HG03097 (cell line): ENCODE measurements at regions not wholly inside any gene's neighbourhood (a gene's known extent, or its start where the extent isn't known, plus 50 kb on each side); places are given as distances from the start of the nearest gene placed in this dataset.
"Not testable (repeated sequence)": the region's sequence is repeated elsewhere in the genome, so short reads cannot be mapped to it uniquely, and the experiment has no call there.

Source experiments
- ATAC-seq: cut with Tn5 transposase; IDR thresholded peaks from one replicate; pipeline ENCODE4 v1.9.1; 2021; ENCODE audit not compliant: unreplicated experiment, low FRiP score

DNA sequence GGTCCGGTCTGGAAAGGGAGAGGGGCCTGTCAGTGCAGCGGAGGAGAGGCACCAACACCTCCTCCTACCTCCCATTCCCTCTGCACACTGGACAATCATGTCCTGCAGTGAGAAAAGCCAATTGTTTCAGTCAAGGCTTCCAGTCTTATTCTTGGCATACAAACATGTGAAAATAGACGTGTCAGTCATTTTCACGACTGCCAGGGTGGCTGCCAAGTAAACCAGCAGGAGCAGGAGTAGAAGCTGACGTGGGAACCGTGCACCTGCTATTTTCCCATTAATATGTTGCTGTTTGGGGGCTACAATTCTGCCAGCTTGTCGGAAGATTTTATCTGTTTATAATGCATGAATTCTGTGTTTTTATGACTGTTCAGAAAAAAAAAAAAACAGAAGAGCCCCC is 202.3 kb downstream of the SPP2 start:
- ATAC-seq = no peak

DNA sequence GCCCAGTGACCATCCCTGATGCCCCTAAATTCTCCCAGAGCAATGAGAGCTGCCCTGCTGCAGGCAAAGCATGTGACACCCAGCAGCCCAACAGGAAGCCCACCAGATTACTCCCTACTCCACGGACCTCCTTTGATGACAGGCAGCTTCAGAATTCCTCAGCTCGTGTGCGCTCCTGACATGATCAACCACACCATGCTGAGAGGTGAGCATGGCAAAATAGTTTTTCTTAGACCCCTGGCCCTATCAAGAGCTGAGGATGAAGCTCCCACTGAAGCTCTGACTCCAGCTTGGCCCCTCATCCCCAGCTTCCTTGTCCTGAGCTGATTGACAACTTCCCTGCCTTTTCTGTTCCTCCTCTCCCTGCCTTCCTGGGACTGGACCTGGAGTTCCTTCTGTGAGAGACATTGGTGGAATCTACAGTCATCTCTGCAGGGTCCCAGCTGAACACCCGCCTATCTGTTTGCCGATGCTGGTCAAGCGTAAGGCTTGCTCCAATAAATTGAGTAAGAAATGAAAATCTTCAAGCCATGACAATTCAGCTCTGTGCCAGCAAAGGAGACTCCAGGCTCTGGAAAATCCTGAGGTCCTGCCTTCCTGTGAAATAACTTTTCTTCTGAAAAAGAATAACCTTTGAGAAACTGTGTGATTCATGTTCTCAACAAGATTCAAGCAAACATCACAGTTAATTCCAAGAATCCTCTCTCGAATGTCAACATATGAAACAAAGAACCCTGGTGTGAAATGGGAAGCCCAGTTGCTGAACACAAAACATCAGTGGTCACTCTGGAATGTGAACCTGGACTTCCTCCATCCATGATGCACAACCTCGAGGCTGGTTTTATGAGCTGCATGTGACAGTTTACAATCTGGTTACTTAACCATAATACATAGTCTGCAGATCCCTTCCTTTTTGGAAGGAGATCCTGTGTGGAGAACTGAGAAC is 201.1 kb downstream of the SPP2 start:
- no peak for ATAC-seq

DNA sequence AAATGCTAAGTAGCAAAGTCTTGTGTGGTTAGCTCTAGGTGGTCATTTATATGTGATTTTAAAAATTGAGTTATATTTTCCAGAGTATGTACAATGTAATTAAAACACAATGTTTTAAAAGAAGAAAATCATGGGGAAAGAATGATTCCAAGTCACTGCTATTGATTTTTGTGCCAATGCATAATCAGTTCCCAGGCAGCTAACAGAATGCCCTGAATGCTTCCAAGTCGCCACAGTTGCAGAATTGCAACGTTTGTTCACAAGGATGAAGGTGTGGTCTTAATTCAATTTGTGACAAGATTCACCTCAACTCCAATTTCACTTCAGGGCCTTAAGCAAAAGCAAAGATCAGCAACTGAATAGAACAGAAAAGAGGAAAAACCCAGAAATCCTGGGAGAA is 200.4 kb downstream of the SPP2 start:
- ATAC-seq = no peak

DNA sequence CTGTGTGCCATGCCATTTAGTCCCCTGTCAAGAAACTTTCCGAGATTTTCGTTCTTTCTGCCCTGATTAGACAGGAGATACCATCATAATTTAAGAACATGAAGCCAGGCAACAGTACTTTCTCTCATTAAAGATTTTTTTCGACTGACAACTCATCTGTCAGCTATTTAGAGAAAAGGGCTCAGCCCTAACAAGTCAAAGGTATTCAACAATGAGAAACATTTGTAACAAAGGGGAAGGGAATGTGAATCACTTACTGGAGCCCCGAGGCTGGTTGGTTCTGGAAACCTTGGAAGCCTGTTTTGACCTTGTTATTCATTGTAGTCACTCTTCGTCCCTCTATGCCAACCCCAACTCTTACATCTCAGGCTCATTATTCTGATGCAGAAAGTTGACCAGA is 199.4 kb downstream of the SPP2 start:
- ATAC-seq = no peak

DNA sequence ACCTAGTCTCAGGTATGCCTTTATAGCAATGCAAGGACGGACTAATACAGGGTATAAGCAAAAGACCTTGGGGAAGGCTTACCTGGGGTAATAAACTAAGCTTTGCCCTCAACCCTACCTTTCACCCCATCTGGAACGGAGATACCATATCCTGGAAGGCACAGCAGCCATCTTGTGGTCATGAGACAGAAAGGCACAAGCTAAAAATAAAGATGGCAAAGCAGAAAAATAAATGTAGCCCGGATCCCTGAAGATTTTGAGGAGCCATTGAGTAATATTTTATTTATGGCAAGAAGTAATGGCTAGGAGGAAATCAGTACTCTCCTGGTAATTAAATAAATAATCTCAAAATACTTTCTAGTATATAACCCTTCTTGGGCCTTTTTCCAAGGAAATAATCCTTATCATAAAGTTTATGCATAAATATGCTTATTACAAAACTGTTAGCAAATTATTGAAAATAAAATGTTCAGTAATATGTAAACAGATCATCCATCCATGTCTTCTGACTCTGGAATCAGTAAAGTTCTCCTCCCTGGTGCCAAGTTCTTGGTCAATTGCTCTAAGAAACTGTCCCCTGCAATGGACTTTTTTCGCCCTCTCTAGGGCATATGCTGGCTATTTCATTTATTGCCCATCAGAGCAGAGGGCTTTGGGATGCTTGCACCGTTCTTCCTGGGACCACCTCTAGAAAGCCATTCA is 198.7 kb downstream of the SPP2 start:
- no peak for ATAC-seq

DNA sequence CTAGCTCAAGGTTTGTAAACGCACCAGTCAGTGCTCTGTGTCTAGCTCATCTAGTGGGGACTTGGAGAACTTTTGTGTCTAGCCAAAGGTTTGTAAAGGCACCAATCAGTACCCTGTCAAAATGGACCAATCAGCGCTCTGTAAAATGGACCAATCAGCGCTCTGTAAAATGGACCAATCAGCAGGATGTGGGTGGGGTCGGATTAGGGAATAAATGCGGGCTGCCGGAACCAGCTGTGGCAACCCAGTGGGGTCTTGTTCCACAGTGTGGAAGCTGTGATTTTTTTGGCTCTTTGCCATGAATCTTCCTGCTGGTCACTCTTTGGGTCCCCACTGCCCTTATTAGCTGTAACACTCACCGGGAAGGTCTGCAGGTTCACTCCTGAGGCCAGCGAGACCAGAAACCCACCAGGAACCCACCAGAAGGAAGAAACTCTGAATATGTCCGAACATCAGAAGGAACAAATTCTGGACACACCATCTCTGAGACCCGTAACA is 197.8 kb downstream of the SPP2 start:
- not testable (repeated sequence) for ATAC-seq

DNA sequence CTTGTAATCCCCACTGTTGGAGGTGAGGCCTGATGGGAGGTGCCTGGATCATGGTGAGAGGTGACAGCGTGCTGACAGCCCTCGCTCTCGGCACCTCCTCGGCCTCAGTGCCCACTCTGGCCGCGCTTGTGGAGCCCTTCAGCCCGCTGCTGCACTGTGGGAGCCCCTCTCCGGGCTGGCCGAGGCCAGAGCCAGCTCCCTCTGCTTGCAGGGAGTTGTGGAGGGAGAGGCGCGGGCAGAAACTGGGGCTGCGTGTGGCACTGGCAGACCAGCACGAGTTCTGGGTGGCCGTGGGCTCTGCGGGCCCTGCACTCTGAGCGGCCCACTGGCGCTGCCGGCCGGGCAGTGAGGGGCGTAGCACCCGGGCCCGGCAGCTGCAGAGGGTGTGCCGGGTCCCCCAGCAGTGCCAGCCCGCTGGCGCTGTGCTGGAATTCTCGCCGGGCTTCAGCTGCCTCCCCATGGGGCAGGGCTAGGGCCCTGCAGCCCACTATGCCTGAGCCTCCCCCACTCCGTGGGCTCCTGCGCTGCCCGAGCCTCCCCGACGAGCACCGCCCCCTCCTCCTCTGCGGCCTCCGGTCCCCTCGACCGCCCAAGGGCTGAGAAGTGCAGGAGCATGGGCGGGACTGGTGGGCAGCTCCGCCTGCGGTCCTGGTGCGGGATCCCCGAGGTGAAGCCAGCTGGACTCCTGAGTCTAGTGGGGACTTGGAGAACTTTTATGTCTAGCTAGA is 197.1 kb downstream of the SPP2 start:
- no peak for ATAC-seq

DNA sequence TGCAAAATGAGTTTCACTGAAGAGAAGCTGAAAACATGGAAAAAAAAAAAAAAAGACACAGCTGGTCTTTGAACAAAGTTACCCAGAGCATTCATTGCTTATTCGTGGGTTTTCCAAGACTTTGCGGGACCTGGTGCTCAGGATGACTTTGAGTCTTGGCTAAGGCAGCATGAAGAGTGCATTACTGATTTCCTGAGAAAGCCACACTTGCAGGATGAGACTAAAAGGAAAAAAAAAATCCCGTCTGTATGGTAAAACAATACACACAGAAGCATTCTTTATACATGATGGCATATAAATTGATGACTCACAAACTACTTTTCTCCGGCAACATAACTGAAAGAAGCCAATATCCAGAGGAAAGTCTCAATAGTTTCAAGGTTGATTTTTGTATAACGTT is 195.4 kb downstream of the SPP2 start:
- ATAC-seq = no peak

DNA sequence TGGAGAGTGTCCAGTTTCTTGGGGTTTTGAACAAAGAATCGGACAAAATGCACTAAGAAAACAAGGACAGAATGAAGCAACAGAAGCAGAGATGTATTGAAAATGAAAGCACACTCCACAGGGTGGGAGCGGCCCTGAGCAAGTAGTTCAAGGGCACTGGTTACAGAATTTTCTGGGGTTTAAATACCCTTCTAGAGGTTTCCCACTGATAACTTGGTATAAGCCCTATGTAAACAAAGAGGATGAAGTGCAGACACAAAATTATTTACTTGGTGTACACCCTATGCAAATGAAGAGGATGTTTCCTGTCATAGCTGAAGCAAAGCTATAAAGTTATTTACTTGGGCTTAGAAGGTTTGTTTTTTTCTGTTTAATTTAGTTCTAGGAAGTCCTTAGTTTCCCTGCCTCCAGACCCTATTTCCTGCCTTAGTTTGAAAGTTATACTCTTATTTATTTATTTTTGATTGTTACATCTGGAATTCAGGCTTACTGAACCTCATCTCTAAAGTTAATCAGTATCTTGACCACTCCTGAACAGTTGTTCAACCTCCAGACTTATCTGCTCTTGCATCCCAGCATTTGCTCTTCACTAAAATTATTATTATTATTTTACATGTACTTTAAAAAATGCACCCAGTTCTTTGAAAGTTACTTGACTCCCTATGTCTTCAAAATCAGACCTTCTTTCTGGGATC is 193.5 kb downstream of the SPP2 start:
- ATAC-seq = no peak

DNA sequence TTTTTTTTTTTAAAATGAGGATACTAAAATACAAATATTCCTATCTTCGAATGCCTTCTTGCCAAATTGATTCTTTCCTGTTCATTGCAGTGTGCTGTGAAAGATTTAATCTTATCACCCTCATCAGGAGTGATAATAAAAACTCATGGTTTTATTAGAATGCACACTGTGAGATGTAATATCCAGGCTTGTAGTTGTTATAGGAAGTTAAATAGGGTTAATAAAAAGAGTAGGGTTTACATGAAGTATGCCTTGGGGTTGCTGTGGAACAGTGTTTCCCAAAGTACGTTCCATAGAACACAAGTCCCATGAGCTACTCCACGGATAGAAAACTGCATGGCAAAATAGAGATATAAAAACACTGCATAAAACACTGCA is 191.9 kb downstream of the SPP2 start:
- no peak for ATAC-seq

DNA sequence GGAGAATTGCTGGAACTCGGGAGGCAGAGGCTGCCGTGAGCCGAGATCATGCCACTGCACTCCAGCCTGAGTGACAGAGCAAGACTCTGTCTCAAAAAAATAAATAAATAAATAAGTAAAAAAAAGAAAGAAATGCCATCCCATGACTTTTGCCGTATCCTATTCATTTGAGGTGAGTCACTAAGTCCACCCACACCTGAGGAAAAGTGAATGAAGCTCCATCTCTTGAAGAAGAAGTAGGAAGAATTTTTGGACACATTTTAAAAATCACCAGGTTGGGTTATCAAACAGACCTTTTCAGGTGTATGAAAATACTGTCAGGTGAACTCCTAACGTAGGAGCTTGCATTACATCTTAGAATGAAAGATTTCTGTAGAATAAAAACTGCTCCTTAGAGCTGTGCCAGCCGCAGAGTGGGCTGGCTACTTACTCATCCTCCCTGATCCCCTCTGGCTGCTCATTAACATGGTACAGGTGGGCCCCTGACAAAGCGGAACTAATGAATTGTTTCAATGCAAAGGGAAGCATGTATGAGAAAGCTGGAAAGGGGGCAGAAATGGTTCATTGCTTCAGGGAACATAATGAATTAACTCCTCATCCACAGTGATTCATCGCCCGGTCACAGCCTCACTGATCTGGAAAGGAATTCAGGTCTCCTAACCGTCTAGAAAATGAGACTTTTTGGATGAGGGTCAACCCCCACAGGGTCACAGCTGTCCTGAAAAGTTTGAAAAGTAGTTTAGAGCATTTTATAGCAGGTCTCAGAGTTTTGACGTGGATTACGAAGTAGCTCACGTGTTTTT is 191.4 kb downstream of the SPP2 start:
- ATAC-seq = no peak

DNA sequence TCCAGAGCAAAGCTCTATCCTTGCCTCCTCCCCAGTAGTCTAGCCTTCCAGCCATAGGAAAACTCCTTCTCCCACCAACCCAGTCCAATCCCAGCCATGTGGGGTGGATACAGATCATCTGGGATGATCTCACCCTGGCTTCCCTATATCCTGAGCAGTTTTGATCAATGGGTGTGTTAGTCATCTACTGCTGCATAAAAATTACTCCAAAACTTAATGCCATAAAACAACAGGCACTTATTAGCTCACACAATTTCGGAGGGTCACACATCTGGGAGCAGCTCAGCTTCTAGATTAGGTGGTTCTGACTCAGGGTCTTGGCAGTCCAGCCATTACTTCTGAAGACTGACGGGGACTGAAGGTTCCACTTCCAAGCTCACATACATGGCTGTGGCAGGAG is 190.4 kb downstream of the SPP2 start:
- no peak for ATAC-seq

DNA sequence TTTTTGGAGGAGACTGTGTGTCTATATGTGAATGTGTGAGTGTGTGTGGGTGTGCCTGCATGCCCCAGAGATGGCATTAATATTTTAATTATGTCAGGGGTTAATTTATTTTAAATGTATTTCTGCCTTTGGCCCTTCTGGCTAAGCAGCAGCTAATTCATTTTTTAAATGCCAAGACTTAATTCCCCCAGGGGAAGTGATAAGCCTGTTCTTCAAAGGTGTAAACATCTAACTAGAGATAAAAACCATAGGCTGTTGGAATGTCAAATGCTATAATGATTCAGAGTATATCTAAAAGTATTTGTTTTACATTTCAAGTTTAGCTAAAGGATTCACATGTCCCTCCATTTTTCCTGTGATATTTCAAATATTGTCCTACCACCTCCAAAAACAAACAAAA is 184.7 kb downstream of the SPP2 start:
- no peak for ATAC-seq

DNA sequence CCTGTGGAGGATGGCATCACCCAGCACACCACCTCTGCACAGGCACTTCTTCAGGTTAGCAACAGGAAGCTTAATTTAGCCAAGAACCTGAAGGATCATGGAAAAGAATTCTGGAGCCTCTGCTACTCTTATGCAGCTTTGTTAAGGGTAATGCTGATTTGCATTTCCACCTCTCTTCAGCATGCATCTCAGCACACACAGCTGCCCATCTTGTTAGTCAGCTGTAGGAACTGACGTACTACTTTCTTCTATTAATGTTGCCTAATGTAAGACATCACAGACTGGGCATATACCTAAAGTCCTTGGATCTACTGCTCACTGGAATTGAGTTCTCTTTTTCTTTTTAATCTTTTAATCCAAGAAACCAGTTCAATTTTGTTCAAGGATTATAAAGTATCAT is 181.0 kb downstream of the SPP2 start:
- ATAC-seq = no peak

DNA sequence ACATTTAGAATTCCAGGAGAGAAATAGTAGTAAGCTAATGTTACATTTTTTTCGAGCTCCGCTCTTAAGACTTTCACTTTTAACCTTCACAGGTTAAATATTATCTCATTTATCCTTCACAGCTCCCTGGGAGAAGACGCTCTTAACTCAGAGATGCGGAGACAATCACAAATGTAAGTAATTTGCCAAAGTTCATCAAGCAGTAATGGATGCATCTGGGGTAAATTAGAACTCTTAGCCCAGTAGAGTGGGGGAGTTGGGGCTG is 168.5 kb downstream of the SPP2 start:
- ATAC-seq = no peak

DNA sequence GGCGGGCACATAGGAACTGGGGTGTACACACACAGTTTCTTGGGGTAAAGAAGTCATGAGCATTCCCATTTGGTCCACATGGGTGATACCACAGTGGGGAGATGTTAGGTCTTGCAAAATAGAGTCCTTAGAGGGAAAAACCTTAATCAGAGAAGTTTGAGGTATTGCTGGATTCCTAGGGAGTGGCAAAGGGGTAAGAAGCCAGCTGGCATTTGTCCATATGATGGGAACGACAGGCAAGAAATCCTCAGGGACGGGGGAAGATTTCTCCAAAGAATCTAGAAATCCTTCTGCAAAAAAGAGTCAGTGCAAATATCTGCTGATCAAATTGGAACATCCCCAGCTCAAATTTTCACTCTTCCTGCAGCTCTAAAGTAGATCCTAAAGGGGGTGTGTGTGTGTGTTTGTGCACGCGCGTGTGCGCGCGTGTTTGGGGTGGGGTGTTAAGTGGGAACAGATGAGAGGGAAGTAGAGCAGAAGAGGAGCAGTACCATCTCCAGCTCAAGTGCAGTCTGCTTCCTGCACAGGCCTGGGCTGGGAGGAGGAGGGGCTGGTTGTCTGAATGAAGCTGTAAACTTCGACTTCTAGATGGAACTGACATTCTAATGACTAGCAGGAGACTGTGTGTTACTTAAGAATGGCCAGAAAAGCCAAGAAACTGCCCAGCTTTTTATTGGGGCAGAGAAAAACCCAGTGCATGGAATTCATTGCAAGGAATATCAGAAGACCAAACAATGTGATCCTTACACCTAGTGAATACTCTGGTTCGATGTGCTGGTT is 168.0 kb downstream of the SPP2 start:
- no peak for ATAC-seq

DNA sequence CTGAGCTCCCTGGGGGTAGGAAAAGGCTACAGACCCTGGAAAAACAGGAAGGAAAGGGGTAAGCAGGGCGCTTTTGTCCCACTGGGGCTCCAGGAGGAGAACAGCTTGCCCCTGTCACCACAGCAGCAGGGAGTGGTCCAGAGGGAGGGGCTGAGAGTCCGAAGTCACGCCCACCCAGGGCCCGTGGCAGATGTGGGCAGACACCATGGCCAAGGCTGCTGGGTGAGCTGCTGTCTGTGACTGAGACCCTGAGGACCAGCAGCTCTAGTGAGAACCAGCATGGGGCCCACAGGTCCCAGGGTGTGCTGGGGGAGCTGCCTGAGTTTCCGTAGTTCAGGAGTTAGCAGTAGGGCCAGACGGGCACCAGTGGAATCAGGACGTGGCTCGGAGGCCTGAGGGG is 162.0 kb downstream of the SPP2 start:
- no peak for ATAC-seq

DNA sequence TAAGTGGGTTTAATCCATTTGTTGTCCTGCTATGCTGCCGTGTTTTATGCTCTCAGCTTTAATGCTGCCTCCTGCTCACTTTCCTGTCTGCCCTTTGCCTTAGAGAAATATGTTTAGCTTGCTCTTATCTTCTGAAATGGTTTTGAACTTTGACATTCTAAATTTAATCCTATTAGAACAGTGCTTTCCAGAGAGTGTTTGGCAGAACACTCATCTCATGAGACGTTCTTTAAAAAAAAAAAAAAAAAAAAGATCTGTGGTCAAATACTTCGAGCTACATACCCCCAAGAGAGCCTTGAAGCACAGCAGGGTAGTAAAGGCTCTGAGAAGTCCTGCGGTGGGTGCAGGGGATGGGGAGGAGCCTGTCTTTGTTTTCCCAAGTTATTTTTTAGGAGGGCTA is 161.3 kb downstream of the SPP2 start:
- ATAC-seq = no peak

DNA sequence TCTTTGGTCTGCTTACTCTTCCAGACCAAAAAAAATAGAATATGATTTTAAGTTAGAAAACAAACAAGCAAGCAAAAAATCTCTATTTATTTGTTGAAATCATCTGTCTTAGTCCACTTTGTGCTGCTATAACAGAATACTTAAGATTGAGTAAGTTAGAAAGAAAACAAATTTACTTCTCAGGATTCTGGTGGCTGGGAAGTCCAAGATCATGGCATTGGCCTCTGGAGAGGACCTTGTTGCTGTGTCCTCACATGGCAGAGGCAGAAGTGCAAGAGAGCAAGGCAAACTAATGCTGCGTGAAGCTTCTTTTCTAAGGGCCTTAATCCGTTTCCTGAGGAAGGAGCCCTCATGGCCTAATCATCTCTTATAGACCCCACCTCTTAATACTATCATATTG is 156.2 kb downstream of the SPP2 start:
- ATAC-seq = no peak
